ENCODE measurements at regions not wholly inside any gene's neighbourhood (a gene's known extent, or its start where the extent isn't known, plus 50 kb on each side); places are given as distances from the start of the nearest gene placed in this dataset.

DNA sequence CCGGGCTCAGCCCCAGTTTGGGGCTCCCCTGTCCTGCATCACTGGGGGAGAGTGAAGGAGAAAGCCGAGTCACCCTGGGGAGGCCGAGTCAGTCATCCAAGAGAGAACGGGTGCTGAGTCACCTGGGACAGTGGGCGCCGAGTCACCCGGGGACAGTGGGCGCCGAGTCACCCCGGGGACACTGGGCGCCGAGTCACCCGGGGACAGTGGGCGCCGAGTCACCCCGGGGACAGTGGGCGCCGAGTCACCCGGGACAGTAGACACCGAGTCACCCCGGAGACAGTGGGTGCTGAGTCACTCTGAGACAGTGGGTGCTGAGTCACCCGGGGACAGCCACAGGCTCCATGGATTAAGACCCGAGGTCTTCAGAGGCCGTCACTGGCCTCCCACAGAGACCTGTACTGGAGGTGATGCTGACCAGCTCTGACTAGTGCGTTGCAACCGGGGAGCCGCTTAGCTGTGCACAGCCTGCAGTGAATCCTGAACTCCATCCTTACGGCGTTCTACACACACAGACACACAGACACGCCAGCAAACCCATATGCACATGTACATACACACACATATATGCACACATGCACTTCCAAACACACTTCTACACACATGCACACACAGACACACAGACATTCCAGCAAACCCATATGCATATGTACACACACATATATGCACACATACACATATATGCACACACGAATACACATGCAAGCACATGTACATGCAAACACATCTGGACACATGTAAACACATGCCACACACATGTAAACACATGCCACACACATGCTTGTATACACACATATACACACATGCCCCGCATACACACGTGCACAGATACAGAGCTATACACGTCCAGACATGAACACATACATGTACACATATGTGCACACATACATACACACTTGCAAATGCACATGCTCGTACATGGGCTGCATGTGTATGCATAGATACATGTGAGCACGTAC, 64.9 kb upstream of the GALNT9 start:
- no peak for TF ChIP-seq FOSL2 (IDR thresholded peaks at IDR 0.05; ENCODE audit: borderline replicate concordance, low read depth)
- TF ChIP-seq RXRA (IDR thresholded peaks at IDR 0.05; ENCODE audit: borderline replicate concordance, low read depth) = no peak
- TF ChIP-seq, protein P1, sequence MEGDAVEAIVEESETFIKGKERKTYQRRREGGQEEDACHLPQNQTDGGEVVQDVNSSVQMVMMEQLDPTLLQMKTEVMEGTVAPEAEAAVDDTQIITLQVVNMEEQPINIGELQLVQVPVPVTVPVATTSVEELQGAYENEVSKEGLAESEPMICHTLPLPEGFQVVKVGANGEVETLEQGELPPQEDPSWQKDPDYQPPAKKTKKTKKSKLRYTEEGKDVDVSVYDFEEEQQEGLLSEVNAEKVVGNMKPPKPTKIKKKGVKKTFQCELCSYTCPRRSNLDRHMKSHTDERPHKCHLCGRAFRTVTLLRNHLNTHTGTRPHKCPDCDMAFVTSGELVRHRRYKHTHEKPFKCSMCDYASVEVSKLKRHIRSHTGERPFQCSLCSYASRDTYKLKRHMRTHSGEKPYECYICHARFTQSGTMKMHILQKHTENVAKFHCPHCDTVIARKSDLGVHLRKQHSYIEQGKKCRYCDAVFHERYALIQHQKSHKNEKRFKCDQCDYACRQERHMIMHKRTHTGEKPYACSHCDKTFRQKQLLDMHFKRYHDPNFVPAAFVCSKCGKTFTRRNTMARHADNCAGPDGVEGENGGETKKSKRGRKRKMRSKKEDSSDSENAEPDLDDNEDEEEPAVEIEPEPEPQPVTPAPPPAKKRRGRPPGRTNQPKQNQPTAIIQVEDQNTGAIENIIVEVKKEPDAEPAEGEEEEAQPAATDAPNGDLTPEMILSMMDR (IDR thresholded peaks at IDR 0.05) = no peak
- no peak for TF ChIP-seq RFX5 (IDR thresholded peaks at IDR 0.05; ENCODE audit: low read length)
- TF ChIP-seq, protein P2, sequence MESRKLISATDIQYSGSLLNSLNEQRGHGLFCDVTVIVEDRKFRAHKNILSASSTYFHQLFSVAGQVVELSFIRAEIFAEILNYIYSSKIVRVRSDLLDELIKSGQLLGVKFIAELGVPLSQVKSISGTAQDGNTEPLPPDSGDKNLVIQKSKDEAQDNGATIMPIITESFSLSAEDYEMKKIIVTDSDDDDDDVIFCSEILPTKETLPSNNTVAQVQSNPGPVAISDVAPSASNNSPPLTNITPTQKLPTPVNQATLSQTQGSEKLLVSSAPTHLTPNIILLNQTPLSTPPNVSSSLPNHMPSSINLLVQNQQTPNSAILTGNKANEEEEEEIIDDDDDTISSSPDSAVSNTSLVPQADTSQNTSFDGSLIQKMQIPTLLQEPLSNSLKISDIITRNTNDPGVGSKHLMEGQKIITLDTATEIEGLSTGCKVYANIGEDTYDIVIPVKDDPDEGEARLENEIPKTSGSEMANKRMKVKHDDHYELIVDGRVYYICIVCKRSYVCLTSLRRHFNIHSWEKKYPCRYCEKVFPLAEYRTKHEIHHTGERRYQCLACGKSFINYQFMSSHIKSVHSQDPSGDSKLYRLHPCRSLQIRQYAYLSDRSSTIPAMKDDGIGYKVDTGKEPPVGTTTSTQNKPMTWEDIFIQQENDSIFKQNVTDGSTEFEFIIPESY (IDR thresholded peaks at IDR 0.05; ENCODE audit: borderline replicate concordance, low read depth) = no peak
- no peak for TF ChIP-seq POLR2AphosphoS5 (IDR thresholded peaks at IDR 0.05; ENCODE audit: low read depth, low read length)
- TF ChIP-seq RCOR1 (IDR thresholded peaks at IDR 0.05; ENCODE audit: low read length) = no peak
- TF ChIP-seq TAF1 (IDR thresholded peaks at IDR 0.05; ENCODE audit: borderline replicate concordance, low read depth, low read length) = no peak
- no peak for TF ChIP-seq FOXJ3 (CRISPR knock-in tag; IDR thresholded peaks at IDR 0.05)
